Right cardiac atrium (tissue), 5 donors: ENCODE measurements at regions not wholly inside any gene's neighbourhood (a gene's known extent, or its start where the extent isn't known, plus 50 kb on each side); places are given as distances from the start of the nearest gene placed in this dataset.

Experiments
- ATAC-seq, 2 donors: fragments of 200-7000 bp; cut with Tn5 transposase; one replicate each; pipeline versions ENCODE4 v1.8.0 to v1.9.1; 2020; ENCODE audit warnings: moderate library complexity in 2 of 2, mild to moderate bottlenecking in 1 of 2
- DNase-seq, 3 donors: peaks; one replicate each; pipeline ENCODE4 v3.0.0-alpha.2; 2020
- H3K27ac ChIP-seq: one replicate; pipeline ENCODE4 v1.5.1; 2013; ENCODE audit warnings: mild to moderate bottlenecking, low read length, control low read depth, moderate library complexity
- H3K27me3 ChIP-seq: one replicate; pipeline ENCODE4 v1.6.1; 2013; ENCODE audit not compliant: control insufficient read depth, insufficient read depth
- H3K4me1 ChIP-seq: one replicate; pipeline ENCODE4 v1.6.1; 2013; ENCODE audit warnings: low read length; ENCODE audit not compliant: control insufficient read depth, insufficient read depth
- H3K4me3 ChIP-seq: one replicate; pipeline ENCODE4 v1.5.1; 2013; ENCODE audit warnings: low read length, control low read depth
- H3K9me3 ChIP-seq: one replicate; pipeline ENCODE4 v1.6.1; 2013; ENCODE audit warnings: low read length; ENCODE audit not compliant: control insufficient read depth
- WGBS: extraction: QIAGEN DNeasy Blood & Tissue Kit; methylation state at CpG from one replicate; pipeline ENCODE4 v1.1.7; 2013; 5-methylcytosine and 5-hydroxymethylcytosine counted together
- intact Hi-C, 4 donors: fragments of 100-400 bp; cut with DNase I; formaldehyde crosslinking; loops; one replicate each; pipeline versions ENCODE4 v1.11.0 to v1.14.0; 2022 to 2023
- donor health status: healthy with polysubstance abuse.
- donor health status: DM: no; HTN: yes; CAD: no.
- donor health status: DM: no; HTN: no; CAD: no.
- donor health status: DM: no; HTN: yes; CAD: no; lungs with severe emphysema.
- donor health status: DM: yes; HTN: yes; CAD: no.

DNA sequence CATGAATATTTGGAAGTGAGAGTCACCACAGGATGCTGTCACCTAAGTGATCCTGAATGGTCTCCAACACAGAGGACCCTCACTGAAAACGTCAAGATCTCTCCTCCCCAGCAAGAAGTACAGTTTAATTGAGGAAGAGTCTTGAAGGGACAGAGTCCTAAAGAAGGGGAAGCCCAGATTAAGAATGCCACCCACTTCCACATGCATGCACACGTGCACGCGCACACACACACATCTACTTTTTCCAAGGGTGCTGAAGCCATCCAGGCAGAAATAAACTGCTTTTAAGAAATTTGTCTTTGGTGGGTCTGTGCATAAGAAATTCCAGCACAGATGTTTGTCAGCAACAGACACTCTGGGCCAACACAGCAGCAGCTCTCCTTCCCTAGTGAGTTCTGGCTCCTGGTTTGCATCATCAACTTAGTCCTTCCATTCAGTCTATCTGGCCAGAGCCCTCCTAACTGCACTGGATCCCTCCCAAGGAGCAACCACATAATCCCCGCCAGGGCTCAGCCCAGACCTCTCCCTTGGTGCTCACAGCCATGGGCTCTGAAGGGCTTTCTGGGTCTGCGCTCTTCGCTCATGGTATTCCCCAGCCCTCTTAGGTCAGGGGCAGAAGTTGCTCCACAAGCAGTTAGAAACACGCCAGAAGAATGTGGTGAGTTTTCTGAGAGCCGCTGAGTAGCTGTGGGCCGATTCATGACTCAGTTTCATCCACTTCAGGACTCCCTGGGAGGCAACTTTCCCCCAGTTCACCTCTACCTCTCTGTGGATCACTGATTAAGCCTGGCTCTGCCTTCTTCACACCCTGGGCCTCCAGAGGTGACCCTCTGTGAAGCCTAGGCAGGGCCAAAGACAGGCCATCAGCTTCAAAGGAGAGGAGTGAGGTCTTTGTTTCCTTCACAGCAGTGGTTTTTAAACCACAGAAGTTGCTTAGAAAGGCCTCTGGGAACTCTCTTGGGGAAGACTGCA, 132.6 kb upstream of the LIPC start:
- 87% methylated on average over 10 of the region's 10 CpGs for WGBS
- Histone ChIP-seq H3K27me3 (no peaks in the 10 kb centered on the region), H3K27ac (no peak overlapping the region), H3K4me3 (no peak overlapping the region), H3K4me1 (no peaks in the 10 kb centered on the region), H3K9me3 (no peaks in the 10 kb centered on the region)
- ATAC-seq, result peak in 1 of 2 donors; percentile 59
- DNase-seq, result peak in 2 of 3 donors; percentile 57 to 58
- intact Hi-C loops, result no loop called here

DNA sequence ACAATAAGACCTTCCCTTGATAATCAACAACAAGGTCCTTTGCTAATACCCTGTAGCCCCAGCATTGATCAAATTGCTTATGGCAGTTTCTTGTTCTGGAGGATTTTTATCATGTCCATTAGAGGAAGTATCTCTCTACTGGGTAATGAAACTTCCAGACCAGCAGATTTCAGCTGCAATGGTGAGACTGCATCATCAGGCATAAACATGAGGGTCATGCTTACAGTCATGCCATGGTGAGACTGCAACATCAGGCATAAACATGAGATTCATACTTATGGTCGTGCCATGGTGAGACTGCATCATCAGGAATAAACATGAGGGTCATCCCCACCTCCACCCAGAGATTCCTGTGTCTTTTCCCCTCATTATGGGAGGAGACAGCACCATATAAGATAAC, 129.0 kb upstream of the LIPC start:
- ATAC-seq (no peak), DNase-seq (no peak)
- 95% methylated on average over 1 of the region's 1 CpG for WGBS
- H3K27me3 ChIP-seq, result no peaks in the 10 kb centered on the region
- no peak overlapping the region for H3K27ac ChIP-seq
- intact Hi-C loops, result no loop called here
- H3K4me1 ChIP-seq, result no peaks in the 10 kb centered on the region
- no peak overlapping the region for H3K4me3 ChIP-seq
- no peaks in the 10 kb centered on the region for H3K9me3 ChIP-seq

DNA sequence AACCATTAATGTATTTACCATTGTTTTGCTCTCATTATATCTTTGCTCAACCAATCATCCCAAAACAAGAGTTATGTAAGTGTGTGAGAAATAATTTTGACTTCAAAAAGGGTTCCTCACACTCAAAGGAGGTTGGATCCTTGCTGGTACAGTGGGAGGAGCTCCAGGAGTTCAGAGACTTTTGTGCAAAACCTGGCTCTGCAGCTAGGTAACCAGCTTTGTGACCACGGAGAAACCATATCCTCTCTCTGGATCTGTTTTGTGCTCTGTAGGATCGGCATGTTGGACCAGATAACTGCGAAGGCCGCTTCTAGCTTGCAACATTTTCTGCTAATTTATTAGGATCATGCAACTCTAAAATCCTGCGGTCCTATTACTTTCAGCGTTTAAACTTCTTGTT, 128.6 kb upstream of the LIPC start:
- no peaks in the 10 kb centered on the region for H3K4me1 ChIP-seq
- H3K27me3 ChIP-seq, result no peaks in the 10 kb centered on the region
- no peaks in the 10 kb centered on the region for H3K9me3 ChIP-seq
- no peak for DNase-seq
- WGBS, result 91% methylated on average over 6 of the region's 6 CpGs
- H3K4me3 ChIP-seq, result no peak overlapping the region
- no peak for ATAC-seq
- intact Hi-C loops, result no loop called here
- no peak overlapping the region for H3K27ac ChIP-seq

DNA sequence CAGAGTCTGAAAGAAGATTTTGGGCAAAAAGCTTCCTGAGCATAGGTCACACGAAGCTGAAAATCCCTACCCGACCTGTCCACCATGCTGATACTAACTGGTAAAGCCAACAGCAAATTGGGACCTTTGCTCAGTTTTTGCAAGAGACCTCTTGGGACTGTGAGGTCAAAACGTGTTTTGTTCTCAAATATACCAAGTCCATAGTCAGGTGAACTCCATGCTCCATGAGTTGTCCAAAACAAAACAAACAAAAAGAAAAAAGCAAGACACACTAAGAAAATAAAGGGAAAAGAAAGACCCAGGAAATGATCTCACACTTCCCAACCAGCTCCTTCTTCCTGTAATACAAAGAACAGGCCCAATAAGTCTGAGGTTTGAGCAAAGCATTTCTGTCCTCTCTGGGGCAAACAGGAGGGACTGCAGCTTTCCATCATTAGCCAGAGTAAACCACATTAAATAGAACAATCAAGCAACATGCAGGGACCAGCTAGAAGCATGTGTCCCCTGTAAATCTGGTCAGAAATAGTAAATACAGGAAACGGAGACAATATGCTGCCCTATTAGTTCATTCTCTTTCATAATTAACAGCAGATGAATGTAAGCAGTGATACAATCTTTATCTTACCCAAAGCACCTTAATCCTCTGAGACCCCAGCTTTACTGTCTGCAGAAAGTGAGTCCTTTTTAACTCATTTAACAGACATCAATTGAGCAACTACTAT, 125.0 kb upstream of the LIPC start:
- intact Hi-C loops, result no loop called here
- no peak overlapping the region for H3K4me3 ChIP-seq

DNA sequence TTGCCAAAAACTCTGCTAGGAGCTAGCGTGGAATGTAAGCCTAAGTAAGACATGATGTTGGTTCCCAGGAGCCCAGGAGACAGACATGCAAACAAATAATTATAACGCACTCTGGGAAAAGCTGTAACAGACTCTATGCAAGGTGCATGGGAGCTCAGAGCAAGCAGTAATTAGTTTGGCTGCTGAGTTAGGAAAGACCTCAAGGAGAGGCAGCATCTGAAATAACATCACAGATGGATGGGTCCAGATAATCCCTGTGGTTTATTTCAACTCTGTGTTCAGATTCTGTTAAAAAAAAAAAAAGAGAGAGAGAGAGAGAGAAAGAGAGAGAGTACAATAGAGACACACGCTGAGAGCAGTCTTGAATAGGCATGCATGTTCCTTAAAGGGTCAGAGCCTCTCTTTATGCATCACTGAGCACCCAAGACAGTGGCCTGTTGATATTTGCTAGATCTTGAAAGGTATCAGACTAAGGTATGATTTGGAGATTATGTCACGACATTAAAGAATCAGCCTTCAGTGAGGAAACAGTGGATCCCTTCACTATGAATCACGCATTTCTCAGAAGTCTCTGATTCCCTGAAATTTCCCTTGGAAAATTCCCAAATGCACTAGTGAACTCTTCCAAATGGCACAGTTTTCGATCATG, 124.4 kb upstream of the LIPC start:
- intact Hi-C loops, result no loop called here
- Histone ChIP-seq H3K4me1 (peaks cover 7% of the 10 kb centered on the region), H3K9me3 (no peaks in the 10 kb centered on the region), H3K27me3 (no peaks in the 10 kb centered on the region), H3K27ac (no peak overlapping the region), H3K4me3 (no peak overlapping the region)
- ATAC-seq, result peak in 1 of 2 donors; percentile 23
- whole genome bisulfite sequencing, result 60% methylated on average over 6 of the region's 6 CpGs
- no peak for DNase-seq

More for the DNA sequence above, 125.0 kb upstream of the LIPC start:
- 78% methylated on average over 4 of the region's 4 CpGs for WGBS
- Histone ChIP-seq H3K27ac (no peak overlapping the region), H3K4me1 (peaks cover 7% of the 10 kb centered on the region), H3K27me3 (no peaks in the 10 kb centered on the region), H3K9me3 (no peaks in the 10 kb centered on the region)
- DNase-seq (no peak), ATAC-seq (no peak)

DNA sequence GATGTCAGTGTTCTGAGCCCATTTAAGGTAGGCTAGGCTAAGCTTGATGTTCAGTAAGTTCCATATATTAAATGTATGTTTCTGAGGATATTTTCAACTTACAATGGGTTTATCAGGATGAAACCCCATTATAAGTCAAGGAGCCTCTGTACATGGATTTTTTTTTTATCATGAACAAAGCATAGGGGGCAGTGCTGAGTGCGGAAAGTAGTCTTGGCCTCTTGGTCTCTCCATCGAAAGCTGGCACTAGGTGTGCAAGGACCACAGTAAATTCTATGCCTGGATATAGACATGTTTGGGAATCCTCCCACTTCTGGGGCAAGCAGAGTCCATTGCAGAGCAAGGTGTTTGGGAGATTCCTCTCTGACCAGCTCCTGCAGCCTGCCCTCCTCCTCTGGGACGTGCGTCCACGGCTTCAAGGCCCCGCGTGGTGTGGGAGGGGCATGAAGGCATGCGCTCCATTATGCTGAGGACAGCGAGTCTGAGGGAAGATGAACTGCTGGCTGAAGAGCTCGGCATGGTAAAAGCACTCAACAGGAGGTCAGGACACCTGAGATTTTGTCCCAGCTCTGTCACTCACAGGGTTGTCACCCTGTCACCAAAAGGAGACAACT, 122.9 kb upstream of the LIPC start:
- Histone ChIP-seq H3K4me3 (no peak overlapping the region), H3K27ac (no peak overlapping the region), H3K4me1 (peaks cover 7% of the 10 kb centered on the region), H3K9me3 (no peaks in the 10 kb centered on the region), H3K27me3 (no peaks in the 10 kb centered on the region)
- ATAC-seq (no peak), DNase-seq (no peak)
- WGBS, result 91% methylated on average over 10 of the region's 10 CpGs
- intact Hi-C loops, result no loop called here

DNA sequence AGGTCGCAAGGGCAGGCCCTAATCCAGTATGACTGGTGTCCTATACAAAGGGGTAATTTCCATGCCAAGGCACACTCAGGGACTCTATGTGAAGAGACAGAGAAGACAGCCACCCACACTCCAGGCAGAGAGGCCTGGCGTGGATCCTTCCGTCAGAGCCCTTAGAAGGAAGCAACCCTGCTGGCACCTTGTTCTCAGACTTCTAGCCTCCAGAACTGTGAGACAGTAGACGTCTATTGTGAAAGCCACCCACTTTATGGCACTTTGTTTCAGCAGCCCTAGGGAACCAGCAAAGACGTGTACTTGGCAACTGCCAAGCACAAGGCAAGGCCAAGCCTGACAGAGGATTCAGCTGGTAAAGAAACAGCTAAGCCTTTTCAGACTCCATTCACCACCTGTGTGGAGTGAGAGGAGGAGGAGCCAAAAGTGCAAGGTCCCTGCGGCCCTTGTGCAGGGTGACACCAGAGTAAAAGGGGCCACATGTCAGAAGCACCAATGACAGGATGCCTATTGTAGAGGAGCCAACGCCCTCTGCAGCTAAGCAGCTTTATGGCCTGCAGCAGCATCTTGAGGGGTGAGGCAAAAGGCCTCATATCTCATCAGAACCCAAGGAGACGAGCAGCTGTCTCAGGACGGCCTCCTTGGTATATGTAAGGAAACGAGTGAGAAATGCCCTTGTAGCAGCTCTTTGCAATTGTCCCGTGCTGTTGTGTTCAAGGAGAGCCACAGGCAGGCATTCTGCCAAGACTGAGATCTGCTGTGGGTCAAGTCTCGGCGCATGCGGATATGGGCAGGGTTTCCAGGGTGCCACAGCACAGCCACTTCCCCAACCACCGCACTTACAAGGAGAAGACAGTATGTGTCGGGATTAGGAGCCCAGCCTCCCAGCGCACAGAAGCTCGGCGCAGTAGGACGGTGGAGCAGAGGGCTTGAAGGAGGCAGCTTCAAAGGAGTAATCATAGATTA, 121.5 kb upstream of the LIPC start:
- H3K4me1 ChIP-seq, result peaks cover 7% of the 10 kb centered on the region
- no peaks in the 10 kb centered on the region for H3K27me3 ChIP-seq
- 67% methylated on average over 20 of the region's 20 CpGs for WGBS
- DNase-seq, result peak; percentile 72 to 80 (median 79)
- H3K27ac ChIP-seq, result no peak overlapping the region
- ATAC-seq, result peak; percentile 75 to 78
- intact Hi-C loops, result no loop called here
- H3K4me3 ChIP-seq, result no peak overlapping the region
- no peaks in the 10 kb centered on the region for H3K9me3 ChIP-seq

DNA sequence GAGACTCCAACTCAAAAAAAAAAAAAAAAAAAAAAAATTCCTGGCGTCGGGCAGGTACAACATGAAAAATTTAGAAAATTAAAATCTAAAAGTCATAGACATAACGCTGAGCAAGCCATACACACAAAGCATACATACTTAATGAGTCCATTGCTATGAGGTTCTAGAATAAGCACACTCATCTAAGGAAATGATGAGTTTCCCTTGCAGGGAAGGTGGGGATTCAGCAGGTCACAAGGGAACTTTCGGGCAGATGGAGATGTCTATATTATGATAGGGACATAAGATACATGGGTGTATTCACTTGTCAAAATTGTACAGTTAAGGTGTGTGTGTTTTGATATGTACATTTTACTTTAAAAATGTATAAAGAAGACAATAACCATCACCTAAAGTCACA, 120.2 kb upstream of the LIPC start:
- H3K27me3 ChIP-seq, result no peaks in the 10 kb centered on the region
- H3K4me1 ChIP-seq, result peaks cover 7% of the 10 kb centered on the region
- DNase-seq, result no peak
- H3K27ac ChIP-seq, result no peak overlapping the region
- H3K9me3 ChIP-seq, result no peaks in the 10 kb centered on the region
- no peak overlapping the region for H3K4me3 ChIP-seq
- ATAC-seq, result no peak
- WGBS, result 95% methylated on average over 4 of the region's 4 CpGs
- intact Hi-C loops, result no loop called here

DNA sequence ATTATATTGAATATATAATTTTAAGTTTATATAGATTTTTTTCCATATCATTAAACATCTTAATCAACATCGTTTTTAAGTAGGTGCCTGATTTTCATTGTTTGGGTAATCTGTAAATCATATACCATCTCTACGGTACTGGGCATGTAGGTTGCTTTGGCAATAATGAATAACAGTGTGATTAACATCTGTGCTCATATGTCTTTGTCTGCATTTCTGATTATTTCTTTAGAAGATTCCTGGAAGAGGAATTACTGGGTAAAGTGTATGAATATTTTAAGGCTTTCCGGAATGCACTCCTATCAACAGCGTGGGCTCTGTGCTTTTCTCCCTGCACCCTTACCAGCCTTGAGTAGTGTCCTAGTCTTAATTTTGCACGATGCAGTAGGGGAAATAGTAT, 119.8 kb upstream of the LIPC start:
- H3K4me1 ChIP-seq, result peaks cover 7% of the 10 kb centered on the region
- no peak overlapping the region for H3K4me3 ChIP-seq
- DNase-seq (no peak), ATAC-seq (no peak)
- no peak overlapping the region for H3K27ac ChIP-seq
- 85% methylated on average over 5 of the region's 5 CpGs for WGBS
- no peaks in the 10 kb centered on the region for H3K9me3 ChIP-seq
- no peaks in the 10 kb centered on the region for H3K27me3 ChIP-seq
- intact Hi-C loops, result no loop called here

DNA sequence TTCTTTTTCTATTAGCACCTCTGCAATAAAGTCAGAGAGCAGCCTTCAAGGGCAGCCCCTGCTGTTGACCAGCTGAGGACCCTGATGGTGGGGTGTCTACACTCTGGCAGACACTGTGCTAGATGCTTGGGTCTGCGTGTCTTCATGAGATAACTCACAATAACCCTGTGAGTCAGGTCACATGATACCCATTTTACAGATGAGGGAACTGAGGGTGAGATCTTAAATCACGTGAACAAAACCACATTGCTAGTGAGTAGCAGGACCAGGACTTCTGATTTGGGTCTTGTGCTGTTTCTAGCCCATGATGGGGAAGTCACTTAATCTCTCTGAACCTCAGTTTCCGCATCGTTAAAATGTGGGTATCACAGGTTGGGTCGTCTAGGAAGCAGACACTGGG, 118.5 kb upstream of the LIPC start:
- no peaks in the 10 kb centered on the region for H3K27me3 ChIP-seq
- no peak overlapping the region for H3K4me3 ChIP-seq
- no peaks in the 10 kb centered on the region for H3K9me3 ChIP-seq
- H3K4me1 ChIP-seq, result peaks cover 7% of the 10 kb centered on the region
- intact Hi-C loops, result no loop called here
- DNase-seq (no peak), ATAC-seq (no peak)
- 88% methylated on average over 5 of the region's 5 CpGs for WGBS
- no peak overlapping the region for H3K27ac ChIP-seq
